Endodermal cell (in vitro differentiated cells): ENCODE measurements at regions not wholly inside any gene's neighbourhood (a gene's known extent, or its start where the extent isn't known, plus 50 kb on each side); places are given as distances from the start of the nearest gene placed in this dataset.

ENCODE experiments used
- DNase-seq: peaks from one replicate; pipeline ENCODE4 v3.0.0-alpha.2; 2017
- H3K27ac ChIP-seq: 2 replicates; pipeline ENCODE4 v1.5.1; 2013; ENCODE audit warnings: mild to moderate bottlenecking, low read depth, low read length, moderate library complexity
- H3K27me3 ChIP-seq: 2 replicates; pipeline ENCODE4 v1.6.1; 2013; ENCODE audit warnings: mild to moderate bottlenecking, low read length, moderate library complexity; ENCODE audit not compliant: insufficient read depth, control insufficient read depth, poor library complexity, severe bottlenecking
- H3K36me3 ChIP-seq: 2 replicates; pipeline ENCODE4 v1.7.0; 2013; ENCODE audit warnings: mild to moderate bottlenecking, low read length, moderate library complexity; ENCODE audit not compliant: control insufficient read depth, insufficient read depth
- H3K4me1 ChIP-seq: one replicate; pipeline ENCODE4 v1.7.0; 2013; ENCODE audit warnings: low read length; ENCODE audit not compliant: control insufficient read depth, insufficient read depth
- H3K4me3 ChIP-seq: 2 replicates; pipeline ENCODE4 v1.5.1; 2013; ENCODE audit warnings: mild to moderate bottlenecking, low read length, moderate library complexity
- H3K9ac ChIP-seq: 2 replicates; pipeline ENCODE4 v1.6.1; 2013; ENCODE audit warnings: mild to moderate bottlenecking, low read length, moderate library complexity; ENCODE audit not compliant: poor library complexity, severe bottlenecking; ENCODE audit errors: extremely low read depth
- H3K9me3 ChIP-seq: 2 replicates; pipeline ENCODE4 v1.6.1; 2013; ENCODE audit warnings: mild to moderate bottlenecking, low read length, moderate library complexity; ENCODE audit not compliant: control insufficient read depth
- H3K27ac Mint-ChIP-seq: 2 replicates; pipeline ENCODE4 v1.8.0; 2020; ENCODE audit warnings: mixed read lengths
- H3K27me3 Mint-ChIP-seq: 2 replicates; pipeline ENCODE4 v1.8.0; 2021; ENCODE audit warnings: mild to moderate bottlenecking, mixed read lengths; ENCODE audit not compliant: insufficient read depth
- H3K36me3 Mint-ChIP-seq: 2 replicates; pipeline ENCODE4 v1.8.0; 2020; ENCODE audit warnings: low read depth, mixed read lengths
- H3K4me1 Mint-ChIP-seq: 2 replicates; pipeline ENCODE4 v1.8.0; 2020; ENCODE audit warnings: mixed read lengths
- H3K4me3 Mint-ChIP-seq: 2 replicates; pipeline ENCODE4 v1.8.0; 2020; ENCODE audit warnings: mild to moderate bottlenecking, moderate library complexity, mixed read lengths
- H3K9me3 Mint-ChIP-seq: 2 replicates; pipeline ENCODE4 v1.8.0; 2020; ENCODE audit warnings: mild to moderate bottlenecking, mixed read lengths
- WGBS, 2 experiments: methylation state at CpG; one replicate each; pipeline versions ENCODE4 v1.1.5 to v1.1.7; 2013; ENCODE audit warnings: missing lambda C conversion rate in 2 of 2, mixed read lengths in 1 of 2; ENCODE audit not compliant: insufficient coverage in 1 of 2, insufficient read length in 1 of 2; 5-methylcytosine and 5-hydroxymethylcytosine counted together
- TF ChIP-seq, protein P1 (sequence below): fragments of 200-600 bp; sonication (generic); conservative IDR thresholded peaks from 2 replicates; pipeline ENCODE4 v1.5.0; 2021; ENCODE audit warnings: antibody characterized with exemption, mild to moderate bottlenecking

GRCh38 chr6:3640868-3641267 lies 110.6 kb downstream of the PXDC1 start:
- Histone ChIP-seq H3K9ac (no peak overlapping the region), H3K4me1 (no peaks in the 10 kb centered on the region), H3K36me3 (no peaks in the 10 kb centered on the region), H3K4me3 (no peak overlapping the region), H3K27ac (no peak overlapping the region), H3K9me3 (no peaks in the 10 kb centered on the region), H3K27me3 (no peaks in the 10 kb centered on the region)
- Mint-ChIP-seq H3K27me3 (peaks cover 1% of the 10 kb centered on the region), H3K27ac (no peak overlapping the region), H3K4me1 (peaks cover 6% of the 10 kb centered on the region), H3K9me3 (peaks cover 3% of the 10 kb centered on the region), H3K4me3 (no peak overlapping the region), H3K36me3 (no peaks in the 10 kb centered on the region)
- no peak for DNase-seq
- TF ChIP-seq, protein P1, sequence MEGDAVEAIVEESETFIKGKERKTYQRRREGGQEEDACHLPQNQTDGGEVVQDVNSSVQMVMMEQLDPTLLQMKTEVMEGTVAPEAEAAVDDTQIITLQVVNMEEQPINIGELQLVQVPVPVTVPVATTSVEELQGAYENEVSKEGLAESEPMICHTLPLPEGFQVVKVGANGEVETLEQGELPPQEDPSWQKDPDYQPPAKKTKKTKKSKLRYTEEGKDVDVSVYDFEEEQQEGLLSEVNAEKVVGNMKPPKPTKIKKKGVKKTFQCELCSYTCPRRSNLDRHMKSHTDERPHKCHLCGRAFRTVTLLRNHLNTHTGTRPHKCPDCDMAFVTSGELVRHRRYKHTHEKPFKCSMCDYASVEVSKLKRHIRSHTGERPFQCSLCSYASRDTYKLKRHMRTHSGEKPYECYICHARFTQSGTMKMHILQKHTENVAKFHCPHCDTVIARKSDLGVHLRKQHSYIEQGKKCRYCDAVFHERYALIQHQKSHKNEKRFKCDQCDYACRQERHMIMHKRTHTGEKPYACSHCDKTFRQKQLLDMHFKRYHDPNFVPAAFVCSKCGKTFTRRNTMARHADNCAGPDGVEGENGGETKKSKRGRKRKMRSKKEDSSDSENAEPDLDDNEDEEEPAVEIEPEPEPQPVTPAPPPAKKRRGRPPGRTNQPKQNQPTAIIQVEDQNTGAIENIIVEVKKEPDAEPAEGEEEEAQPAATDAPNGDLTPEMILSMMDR = no peak
- WGBS, 2 experiments = 93% methylated on average over 2 of the region's 2 CpGs; no CpG with 5 or more reads in 1 of the 2 experiments

DNA sequence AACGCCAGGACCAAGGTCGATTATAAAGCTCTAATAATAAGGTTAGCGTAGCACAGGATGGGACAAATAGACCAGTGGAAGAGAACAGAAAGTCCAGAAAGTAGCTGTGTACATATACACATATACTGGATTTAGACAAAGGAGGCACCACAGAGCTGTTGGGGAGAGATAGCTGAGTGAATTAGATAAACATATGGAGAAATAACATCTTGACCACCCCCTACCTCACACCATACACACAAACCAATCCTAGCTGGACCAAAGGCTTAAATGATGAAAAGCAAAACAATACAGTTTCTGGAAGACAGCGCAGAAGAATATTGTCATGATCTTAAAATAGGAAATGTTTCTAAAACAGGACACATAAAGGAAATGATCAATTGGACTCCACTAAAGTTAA lies 112.9 kb downstream of the PXDC1 start:
- WGBS, 2 experiments = 71 to 87% methylated on average over 1 to 4 of the region's 4 CpGs
- Mint-ChIP-seq H3K27me3 (peaks cover under 1% of the 10 kb centered on the region), H3K4me3 (no peak overlapping the region)

DNA sequence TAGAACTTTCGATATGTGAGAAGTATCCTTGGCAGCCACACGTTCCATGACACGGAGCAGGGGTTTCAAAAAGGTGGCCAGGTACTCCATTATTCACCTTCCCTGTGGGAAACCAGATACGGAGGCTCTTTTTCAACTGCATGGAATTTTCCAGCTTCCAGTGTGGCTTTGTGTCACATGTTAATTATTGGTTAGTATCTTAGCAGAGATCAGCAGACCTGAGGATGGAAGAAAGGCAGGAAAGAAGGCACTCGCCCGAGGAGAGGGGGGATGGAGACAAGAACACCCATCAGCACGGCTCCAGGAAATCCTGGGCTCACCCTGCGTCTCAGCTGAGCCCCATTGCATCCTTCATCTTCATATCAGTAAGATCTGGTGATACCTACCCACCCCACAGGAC lies 115.5 kb downstream of the PXDC1 start:
- no peak overlapping the region for H3K4me3 ChIP-seq

More for the DNA sequence above, 112.9 kb downstream of the PXDC1 start:
- no peaks in the 10 kb centered on the region for H3K36me3 Mint-ChIP-seq
- H3K27ac ChIP-seq = no peak overlapping the region
- no peak overlapping the region for H3K9ac ChIP-seq
- TF ChIP-seq, protein P1 = no peak
- no peak for DNase-seq
- no peak overlapping the region for H3K27ac Mint-ChIP-seq
- H3K4me3 ChIP-seq = no peak overlapping the region
- no peaks in the 10 kb centered on the region for H3K27me3 ChIP-seq
- no peaks in the 10 kb centered on the region for H3K4me1 ChIP-seq
- H3K9me3 Mint-ChIP-seq = peaks cover 3% of the 10 kb centered on the region
- no peaks in the 10 kb centered on the region for H3K4me1 Mint-ChIP-seq
- no peaks in the 10 kb centered on the region for H3K9me3 ChIP-seq
- no peaks in the 10 kb centered on the region for H3K36me3 ChIP-seq

More for the DNA sequence above, 115.5 kb downstream of the PXDC1 start:
- Mint-ChIP-seq H3K4me3 (no peak overlapping the region), H3K27me3 (no peaks in the 10 kb centered on the region), H3K9me3 (peaks cover 3% of the 10 kb centered on the region), H3K4me1 (no peaks in the 10 kb centered on the region), H3K36me3 (no peaks in the 10 kb centered on the region), H3K27ac (no peak overlapping the region)
- TF ChIP-seq, protein P1 = no peak
- no peaks in the 10 kb centered on the region for H3K9me3 ChIP-seq
- H3K27ac ChIP-seq = no peak overlapping the region
- DNase-seq = no peak
- H3K27me3 ChIP-seq = no peaks in the 10 kb centered on the region
- no peak overlapping the region for H3K9ac ChIP-seq
- WGBS, 2 experiments = 86 to 92% methylated on average over 6 to 8 of the region's 8 CpGs
- no peaks in the 10 kb centered on the region for H3K4me1 ChIP-seq
- H3K36me3 ChIP-seq = no peaks in the 10 kb centered on the region
